Inferior parietal cortex (tissue), 1 donor: ENCODE measurements at regions not wholly inside any gene's neighbourhood (a gene's known extent, or its start where the extent isn't known, plus 50 kb on each side); places are given as distances from the start of the nearest gene placed in this dataset.

Experiments
- DNase-seq: peaks from one replicate; pipeline ENCODE4 v3.0.0-alpha.2; 2016; ENCODE audit errors: extremely low spot score

- DNase-seq = no peak
Observed at GRCh38 chr12:20260851-20261250, 107.5 kb upstream of the PDE3A start.

DNA sequence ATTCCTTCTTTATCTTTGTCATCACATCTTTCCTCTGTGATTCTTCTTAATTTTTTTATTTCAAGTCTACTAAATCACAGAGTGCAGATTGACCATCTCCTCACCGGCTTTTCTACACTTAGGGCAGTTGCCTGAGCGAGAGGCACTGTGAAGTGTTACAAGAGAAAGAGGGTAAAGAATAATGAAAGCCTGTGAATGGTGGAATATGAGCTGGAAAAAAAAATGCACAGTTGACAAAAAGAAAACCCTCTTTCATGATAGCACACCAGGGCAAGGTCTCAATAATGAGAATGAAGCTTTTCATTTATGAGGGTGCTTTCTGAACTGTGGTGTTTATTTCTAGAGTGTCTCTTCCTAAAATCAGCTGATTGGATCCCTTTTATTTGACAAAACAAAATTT lies 106.2 kb upstream of the PDE3A start:
- DNase-seq = no peak

GRCh38 chr12:20264026-20264425 lies 104.3 kb upstream of the PDE3A start:
- no peak for DNase-seq

GRCh38 chr12:20264608-20265114 lies 103.7 kb upstream of the PDE3A start:
- DNase-seq = no peak

DNA sequence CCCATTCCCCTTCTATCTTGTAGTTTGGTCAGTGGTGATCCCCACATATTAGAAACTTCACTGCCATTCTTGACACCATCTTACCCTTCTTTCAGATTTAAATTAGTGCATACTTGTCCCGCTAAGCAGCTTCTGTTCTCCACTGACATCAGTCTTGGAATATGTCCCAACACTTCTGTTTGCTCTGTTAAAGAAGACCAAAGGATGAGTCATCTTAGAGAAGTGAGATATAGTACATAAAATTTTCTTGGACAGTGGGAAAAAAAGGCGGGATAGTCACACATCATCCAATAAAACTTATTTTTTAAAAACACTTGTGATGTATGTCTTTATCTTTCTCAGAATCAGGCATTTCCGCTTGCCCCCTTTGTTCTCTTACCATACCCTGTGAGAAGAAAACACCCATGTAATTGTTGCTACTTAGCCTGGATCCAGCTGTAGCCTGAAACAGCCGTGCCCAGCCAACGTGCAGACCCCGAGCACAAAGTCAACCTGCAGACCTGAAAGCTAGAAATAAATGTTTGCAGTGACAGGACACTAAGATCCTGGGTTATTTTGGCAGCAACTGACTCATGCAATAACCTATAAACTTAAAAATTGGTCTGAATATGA lies 100.1 kb upstream of the PDE3A start:
- no peak for DNase-seq

GRCh38 chr12:20268771-20269170 lies 99.6 kb upstream of the PDE3A start:
- DNase-seq = no peak

DNA sequence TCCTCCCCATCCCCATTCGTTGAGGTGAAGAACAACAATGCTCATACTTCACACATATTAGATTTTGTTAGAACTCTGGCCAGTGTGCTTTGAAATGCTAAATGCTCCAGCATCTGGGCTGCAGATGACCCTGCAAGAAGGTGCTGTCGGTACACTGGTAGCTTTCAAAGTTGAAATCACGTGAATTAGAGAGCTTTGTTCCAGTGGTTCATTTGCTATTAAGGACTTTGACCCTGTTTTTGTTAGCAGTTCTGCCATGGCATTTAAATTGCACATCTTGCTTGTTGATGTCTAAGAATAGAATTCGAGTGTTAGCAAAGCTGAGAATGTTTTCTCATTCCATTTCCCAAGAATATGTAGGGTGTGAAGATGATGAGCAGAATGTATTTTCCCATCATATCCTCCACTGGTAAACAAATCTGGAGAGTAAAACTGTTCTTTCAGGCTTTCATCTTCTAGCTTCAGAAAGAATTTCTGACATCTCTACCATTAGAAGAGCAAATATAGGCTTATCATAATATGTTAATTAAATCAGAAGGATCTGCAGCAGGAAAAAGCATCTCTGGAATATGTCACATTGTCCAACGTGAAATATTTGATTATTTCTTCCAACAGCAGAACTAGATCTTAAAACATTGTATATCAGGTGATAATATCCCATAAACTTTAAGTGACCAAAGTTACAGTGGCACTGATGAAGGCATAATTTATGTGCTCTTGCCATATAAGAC lies 98.8 kb upstream of the PDE3A start:
- DNase-seq = peak; percentile 33

- DNase-seq = no peak
Observed at GRCh38 chr12:20270557-20270956, 97.8 kb upstream of the PDE3A start.

- DNase-seq = no peak
Observed at GRCh38 chr12:20272161-20272560, 96.2 kb upstream of the PDE3A start.

DNA sequence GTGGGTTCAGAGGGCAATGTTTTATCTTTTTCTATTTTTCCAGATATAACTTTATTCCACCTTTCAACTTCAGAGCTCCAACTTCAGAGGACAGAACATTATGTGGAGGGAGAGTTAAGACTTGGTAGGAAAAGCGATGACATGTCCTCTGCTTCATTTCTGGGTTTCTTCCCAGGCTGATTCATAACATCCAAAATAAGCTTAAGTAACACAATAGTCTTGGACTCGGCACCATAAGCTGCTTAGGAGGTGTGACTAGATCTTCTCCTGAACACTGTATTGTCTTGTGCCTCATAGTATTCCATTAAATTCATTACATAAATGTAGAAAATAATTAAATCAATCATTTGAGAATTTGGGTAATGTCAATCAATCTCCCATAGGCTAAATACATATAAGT lies 95.5 kb upstream of the PDE3A start:
- DNase-seq = peak; percentile 42

- DNase-seq = no peak
Observed at GRCh38 chr12:20274008-20274407, 94.3 kb upstream of the PDE3A start.

GRCh38 chr12:20278276-20278675 lies 90.1 kb upstream of the PDE3A start:
- DNase-seq = no peak

- DNase-seq = no peak
Observed at GRCh38 chr12:20280515-20280914, 87.8 kb upstream of the PDE3A start.

DNA sequence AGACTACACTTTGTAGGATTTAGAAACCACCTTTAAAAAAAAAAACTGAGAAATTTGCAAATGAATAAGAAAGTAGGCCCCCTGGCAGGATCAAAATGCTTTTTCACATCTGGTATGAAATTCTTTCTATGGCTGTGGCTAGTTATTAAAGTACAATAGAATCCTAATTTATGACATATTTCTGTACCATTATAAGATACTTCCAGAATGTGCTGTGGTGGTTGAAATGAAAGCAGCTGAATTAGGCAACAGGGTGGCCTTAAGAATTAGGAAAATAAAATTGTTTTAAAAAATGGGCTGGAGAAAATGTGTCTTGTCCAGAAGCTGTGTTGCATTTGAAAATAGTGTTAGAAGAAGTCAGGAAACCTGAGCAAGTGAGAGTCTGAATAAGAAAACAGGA lies 85.9 kb upstream of the PDE3A start:
- DNase-seq = no peak

DNA sequence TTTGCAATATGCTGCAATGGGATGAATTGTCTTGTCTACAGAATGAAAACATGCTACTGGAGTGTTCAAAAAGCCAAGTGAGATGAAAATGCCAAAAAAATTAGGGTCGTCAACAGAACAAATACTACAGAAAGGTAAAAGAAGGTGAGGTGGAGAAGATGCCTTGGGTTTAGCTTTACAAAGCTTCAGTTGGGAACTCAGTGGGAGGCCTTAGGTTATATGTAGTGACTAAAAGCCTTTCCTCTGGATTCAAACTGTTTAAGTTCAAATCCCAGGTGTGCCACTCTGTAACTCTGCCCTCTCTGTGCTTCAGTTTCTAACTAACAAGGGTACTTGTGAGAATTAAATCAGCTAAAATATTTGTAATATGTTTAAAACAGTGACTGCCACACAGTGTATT lies 84.9 kb upstream of the PDE3A start:
- DNase-seq = no peak

DNA sequence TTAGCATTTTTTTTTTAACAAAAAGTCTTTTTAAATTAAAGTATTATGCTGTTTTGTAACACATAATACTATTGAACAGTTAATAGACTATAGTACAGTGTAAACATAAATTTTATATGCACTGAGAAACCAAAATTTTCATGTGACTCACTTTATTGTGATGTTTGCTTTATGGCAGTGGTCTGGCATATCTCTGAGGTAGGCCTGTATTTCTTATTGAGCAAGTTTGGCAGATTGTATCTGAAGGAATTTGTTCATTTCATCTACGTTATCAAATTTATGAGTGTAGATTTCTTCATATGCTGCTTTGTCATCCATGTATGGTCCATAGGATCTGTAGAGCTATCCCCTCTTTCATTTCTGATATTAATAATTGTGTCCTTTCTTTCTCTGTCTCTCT lies 78.8 kb upstream of the PDE3A start:
- no peak for DNase-seq

DNA sequence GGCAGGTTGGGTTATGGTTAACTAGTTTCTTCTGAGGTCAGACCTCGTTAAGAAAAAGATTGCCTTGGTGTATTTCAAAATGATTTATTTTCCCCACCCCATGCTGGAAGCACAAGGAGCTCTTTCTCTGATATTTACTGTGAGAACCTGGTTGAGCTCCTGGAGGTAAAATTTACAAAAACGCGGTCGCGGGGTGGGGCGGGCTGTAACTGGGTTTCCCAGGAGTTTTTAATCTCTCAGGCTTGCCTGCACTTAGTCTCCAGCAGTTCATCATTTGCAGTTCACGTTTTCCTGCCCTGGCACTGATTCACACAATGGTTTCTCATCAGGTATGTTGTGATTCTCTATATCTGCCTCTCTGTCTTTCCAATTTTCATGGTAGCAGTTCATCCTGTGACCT lies 67.9 kb upstream of the PDE3A start:
- DNase-seq = no peak

DNA sequence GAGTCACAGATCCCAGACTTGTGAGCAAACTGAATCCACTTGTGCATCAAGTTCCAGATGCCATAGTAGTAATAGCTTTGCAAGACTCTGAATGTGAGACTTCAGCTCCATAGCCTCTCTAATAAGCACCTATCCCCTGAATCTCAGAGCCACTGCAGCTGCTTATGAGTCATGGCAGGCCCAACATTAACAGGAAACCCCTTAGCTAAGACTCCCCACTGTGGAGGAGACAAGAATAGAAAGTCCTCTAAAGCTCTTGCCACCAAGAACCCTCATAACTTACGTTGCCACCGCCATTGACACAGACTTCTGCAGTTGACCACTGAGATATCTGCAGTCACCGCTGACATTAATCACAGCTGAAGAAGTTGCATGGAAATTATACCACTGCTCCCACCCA lies 62.9 kb upstream of the PDE3A start:
- DNase-seq = no peak

DNA sequence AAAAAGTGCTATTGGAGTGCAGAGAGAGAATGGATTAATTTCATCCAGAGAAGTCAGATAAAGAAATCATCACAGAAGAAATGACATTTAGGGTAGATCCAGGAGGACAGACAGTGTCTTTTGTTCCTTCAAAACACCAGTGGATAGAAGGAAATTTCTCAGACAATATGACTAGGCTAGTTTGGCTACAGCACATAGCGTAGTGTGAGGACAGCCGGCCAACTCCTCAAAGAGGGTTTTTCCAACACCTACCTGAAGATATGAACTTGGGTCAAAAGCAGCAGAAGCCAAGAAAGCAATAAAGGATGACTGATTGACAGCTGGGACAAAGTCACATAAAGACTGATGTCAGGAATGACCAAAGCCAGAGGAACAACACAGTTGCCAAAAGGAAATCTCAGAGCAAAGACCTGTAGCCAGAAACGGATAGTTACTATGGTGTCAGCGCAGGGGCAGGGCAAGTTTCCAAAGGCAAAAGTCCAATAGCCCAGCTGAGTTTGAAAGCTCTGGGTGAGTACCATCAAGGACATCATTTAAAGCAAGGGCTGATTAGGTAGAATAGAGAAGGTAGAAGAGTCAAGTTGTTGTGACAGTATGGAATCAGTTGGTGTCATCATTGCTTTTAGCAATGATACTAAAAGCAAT lies 58.7 kb upstream of the PDE3A start:
- DNase-seq = no peak

- no peak for DNase-seq
Observed at GRCh38 chr12:20314328-20314727, 54.0 kb upstream of the PDE3A start.

- DNase-seq = no peak
Observed at GRCh38 chr12:20317554-20317953, 50.8 kb upstream of the PDE3A start.
